HL-60/S4 treated with phorbol 12-myristate 13-acetate at 8.2 ng/mL for 4 days and 3 days (cell line): ENCODE measurements at regions not wholly inside any gene's neighbourhood (a gene's known extent, or its start where the extent isn't known, plus 50 kb on each side); places are given as distances from the start of the nearest gene placed in this dataset.
"Not testable (repeated sequence)": the region's sequence is repeated elsewhere in the genome, so short reads cannot be mapped to it uniquely, and the experiment has no call there.

Experiments
- in situ Hi-C: fragments of 300-500 bp; cut with MboI; formaldehyde crosslinking; loops from 2 replicates; pipeline ENCODE4 v1.15.0; 2022; ENCODE audit warnings: low sequenced_read_pairs

DNA sequence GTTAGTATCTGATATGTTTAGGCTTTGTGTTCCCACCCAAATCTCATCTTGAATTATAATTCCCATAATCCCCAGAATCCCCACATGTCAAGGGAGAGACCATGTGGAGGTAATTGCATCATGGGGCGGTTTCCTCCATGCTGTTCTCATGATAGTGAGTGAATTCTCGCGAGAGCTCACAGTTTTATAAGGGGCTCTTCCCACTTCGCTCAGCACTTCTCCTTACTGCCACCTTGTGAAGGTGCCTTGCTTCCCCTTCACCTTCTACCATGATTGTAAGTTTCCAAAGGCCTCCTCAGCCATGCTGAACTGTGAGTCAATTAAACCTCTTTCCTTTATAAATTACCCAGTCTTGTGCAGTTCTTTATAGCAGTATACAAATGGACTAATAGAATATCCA is 371.9 kb upstream of the CCDC54 start:
- in situ Hi-C loops = not testable (repeated sequence)

DNA sequence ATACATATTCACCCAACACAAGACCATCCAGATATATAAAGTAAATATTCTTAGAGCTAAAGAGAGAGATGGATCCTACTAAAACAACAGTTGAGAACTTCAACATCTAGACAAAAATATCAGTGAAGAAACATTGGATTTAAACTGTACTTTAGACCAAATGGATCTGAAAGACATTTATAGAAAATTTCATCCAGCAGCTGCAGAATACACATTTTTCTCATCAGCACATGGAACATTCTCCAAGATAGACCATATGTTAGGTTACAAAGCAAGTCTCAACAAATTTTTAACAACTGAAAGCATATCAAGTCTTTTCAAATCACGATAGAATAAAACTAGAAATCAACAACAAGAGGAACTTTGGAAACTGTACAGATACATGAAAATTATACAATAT is 369.0 kb upstream of the CCDC54 start:
- in situ Hi-C loops = no loop called here

DNA sequence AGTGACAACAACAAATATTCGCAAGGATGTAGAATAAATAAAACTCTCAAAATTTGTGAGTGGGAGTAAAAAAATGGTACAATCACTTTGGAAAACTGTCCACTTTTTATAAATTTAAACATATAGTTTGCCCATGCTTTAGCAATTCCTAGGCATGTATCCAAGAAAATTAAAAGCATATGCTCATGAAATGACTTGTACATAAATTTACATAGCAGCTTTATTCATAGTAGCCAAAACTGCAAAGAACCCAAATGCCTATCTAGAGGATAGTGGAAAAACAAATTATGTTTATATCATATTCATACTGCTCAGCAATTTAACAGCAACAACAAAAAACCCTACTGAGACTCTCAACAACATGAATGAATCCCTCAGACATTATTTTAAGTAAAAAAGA is 363.6 kb upstream of the CCDC54 start:
- in situ Hi-C loops = no loop called here

DNA sequence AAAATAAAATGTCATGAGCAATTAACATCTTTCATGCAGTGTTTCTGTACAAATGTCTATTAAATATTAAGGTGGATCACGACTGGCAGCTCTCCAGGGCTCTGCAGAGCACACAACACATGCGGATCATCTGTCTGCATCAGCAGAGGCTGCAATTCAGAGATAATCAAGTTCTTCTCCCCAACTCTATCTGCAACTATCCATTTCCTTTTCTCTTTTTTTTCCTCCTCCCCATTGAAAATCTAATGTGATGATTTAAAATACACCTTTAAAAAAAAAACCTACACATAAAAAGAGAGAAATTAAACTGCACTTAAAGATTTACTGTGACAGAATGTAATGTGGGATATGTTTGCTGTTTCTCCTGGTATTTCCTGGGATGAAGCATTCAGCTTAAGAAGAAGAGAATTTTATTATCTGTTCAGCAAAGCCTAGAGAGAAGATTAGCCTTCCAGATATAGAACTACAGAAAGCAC is 352.6 kb upstream of the CCDC54 start:
- in situ Hi-C loops = no loop called here

GRCh38 chr3:107025961-107026360 is 351.3 kb upstream of the CCDC54 start:
- in situ Hi-C loops = no loop called here

GRCh38 chr3:107028086-107028485 is 349.2 kb upstream of the CCDC54 start:
- in situ Hi-C loops = no loop called here

- in situ Hi-C loops = no loop called here
Measured at GRCh38 chr3:107028626-107029025, 348.6 kb upstream of the CCDC54 start.

DNA sequence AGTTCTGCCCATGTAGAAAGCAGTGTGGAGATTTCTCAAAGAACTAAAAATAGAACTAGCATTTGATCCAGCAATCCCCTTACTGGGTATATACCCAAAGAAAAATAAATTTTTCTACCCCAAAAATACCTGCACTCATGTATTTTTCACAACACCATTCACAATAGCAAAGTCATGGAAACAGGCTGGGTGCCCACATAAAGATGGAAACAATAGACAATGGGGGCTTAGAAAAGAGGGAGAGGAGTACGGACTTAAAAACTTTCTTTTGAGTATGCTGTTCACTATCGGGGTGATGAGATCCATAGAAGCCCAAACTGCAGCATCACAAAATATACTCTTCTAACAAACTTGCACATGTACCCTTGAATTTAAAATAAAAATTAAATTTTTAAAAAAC is 345.1 kb upstream of the CCDC54 start:
- in situ Hi-C loops = no loop called here

GRCh38 chr3:107034142-107034541 is 343.1 kb upstream of the CCDC54 start:
- in situ Hi-C loops = no loop called here

DNA sequence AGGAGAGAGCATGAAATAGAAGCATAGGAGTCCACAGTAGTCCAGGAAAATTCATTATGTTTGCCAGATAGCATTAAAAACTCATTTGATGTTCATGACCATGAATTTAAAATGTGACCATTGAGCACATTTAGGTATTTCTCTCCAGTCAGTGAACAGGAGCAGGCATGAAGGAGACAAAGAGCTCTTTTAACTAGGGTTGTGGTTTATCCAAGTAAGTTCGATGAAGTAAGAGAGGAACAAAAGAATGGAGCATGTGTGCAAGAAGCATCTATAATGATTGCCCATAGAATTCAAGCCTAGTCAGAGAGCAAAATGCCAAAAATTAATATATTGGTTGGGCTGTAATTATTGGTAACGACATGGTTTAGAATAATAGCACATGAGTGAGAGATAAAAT is 342.1 kb upstream of the CCDC54 start:
- in situ Hi-C loops = no loop called here

DNA sequence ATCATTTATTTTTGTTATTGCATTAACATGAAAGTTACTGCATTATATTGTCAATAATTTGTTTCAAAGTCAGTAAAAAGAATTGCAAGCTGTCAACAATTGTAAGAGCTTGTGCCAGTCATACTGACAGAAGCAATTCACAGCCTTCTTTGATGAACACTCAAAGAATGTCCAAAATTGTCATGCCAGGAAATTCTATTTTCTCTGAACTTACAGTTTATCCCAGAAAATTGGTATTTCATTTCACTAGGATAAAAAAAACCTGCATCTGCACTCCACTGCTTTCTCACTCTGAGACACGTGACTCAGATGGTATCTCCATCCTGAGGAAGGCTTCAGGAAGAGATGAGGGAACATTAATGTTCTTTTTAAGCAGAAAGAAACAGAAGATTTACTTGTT is 332.6 kb upstream of the CCDC54 start:
- in situ Hi-C loops = no loop called here

- in situ Hi-C loops = no loop called here
Measured at GRCh38 chr3:107045791-107046190, 331.4 kb upstream of the CCDC54 start.

DNA sequence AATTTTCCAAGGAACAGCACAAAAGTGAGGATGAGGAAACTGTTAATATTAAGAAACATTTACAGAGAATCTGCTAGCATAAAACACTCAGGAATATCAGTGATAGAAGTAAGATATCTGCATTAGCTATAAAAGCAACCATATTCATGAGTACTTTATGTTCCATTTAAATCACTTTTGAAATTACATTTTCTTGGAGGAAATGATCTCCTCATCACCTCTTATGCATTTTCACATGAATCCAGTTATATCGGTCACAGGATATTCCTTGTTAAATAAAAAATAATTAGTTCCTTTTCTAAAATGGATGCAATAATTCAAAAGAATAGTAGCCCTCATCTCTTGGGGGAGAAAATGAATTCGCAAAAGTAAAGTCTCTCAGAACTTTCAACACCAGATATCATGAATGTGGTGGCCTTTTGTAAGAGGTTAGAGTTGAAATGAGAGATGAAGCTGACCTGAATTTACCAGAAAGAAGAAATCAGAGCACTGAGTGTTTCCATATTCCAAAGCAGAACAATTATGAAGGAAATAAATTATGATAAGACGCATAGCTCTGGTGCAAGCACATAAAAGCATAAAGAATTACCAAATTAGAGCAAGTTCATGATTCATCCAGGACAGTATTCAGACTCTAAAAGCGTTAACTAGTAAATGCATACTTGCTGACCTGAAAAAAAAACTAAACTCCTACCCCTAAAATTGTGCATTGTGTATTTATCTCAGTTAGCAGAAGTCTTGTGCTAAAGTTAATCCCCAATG is 321.9 kb upstream of the CCDC54 start:
- in situ Hi-C loops = no loop called here

DNA sequence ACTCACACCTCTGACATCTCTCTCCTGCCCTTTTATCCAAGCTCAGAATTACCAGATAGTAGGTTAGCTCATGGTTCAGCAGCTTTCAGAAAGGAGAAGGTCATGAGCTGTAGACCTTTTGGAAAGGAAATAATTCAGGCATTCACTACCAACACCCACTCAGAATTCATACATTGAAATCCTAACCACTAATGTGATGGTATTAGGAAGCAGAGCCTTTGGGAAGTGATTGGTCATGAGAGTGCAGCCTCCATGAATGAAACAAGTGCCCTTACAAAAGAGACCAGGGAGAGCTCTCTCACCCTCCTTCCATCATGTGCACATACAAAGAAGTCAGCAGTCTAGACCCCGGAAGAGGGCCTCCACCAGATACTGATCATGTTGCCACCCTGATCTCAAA is 315.8 kb upstream of the CCDC54 start:
- in situ Hi-C loops = no loop called here

- in situ Hi-C loops = no loop called here
Measured at GRCh38 chr3:107062310-107062709, 314.9 kb upstream of the CCDC54 start.

DNA sequence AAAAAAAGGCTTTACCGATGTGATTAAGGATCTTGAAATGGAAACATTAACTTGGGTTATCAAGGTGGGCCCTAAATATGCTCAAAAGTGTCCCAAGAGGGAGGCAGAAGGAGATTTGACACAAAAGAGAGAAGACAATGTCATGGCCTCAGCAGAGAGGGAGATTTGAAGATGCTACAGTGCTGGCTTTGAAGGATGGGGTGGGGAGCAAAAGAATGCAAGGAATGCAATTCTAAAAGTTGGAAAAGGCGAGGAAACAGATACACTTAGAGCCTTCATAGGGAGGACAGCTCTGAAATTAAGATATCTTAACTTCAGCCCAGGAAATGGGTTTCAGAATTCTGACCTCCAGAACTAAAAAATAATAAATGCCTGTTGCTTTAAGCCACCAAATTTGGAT is 314.5 kb upstream of the CCDC54 start:
- in situ Hi-C loops = no loop called here

DNA sequence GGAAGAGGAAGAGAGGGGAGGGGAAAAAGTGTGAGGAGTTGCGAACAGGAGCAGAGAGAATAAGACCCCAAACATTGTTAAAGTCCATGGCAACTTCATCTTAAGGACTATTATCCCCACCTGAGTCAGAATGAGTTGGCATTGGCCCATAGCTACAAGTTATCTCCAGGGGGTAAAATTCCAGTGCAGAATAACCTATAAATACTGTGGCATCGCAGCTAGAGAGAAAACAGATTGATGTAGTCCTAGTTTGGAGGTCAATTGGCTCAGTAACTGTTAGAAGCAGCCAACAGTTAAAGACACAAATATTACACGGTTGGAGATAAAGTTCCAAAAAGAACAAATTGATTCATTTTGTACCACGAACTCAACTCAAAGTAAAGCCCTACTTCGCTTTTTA is 313.9 kb upstream of the CCDC54 start:
- in situ Hi-C loops = no loop called here

DNA sequence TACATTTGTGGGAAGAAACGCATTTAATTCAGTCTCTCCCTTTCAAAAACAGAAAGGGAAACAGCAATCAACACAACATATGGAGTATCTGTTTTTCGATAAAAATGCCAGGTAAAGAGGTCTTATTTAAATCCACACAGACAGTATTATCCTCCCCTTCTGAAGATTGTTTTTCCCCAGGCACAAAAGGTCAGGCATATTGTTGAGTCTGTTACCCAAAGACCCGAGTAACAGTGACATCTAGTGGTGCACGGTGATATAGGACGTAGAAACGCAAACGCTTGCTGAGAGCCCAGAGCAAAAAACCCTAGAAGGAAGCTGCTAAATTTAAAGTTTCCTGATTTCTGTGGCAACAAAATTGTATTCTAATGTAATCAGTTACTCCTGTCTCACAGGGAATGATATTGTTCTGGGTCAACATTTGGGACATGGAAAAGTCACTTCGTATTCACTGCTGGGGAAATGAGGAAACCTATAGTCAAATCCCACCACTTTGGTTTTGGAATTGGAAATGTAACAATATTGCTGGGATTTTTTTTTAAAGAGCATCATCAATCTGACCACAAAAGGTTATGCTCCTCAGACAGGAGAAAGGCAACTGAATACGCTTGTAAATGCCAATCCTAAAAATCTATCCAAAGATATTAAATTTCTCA is 312.7 kb upstream of the CCDC54 start:
- in situ Hi-C loops = no loop called here

- in situ Hi-C loops = no loop called here
Measured at GRCh38 chr3:107065094-107065861, 312.0 kb upstream of the CCDC54 start.

GRCh38 chr3:107067421-107067820 is 309.8 kb upstream of the CCDC54 start:
- in situ Hi-C loops = no loop called here

GRCh38 chr3:107068980-107069379 is 308.3 kb upstream of the CCDC54 start:
- in situ Hi-C loops = no loop called here

- in situ Hi-C loops = no loop called here
Measured at GRCh38 chr3:107076946-107077345, 300.3 kb upstream of the CCDC54 start.
